Cardiac fibroblast (primary cell): ENCODE measurements at regions not wholly inside any gene's neighbourhood (a gene's known extent, or its start where the extent isn't known, plus 50 kb on each side); places are given as distances from the start of the nearest gene placed in this dataset.

Source experiments
- DNase-seq, 2 donors: peaks; one replicate each; pipeline versions ENCODE4 v3.0.0 to v3.0.0-alpha.2; 2010; ENCODE audit warnings: low read depth in 2 of 2
- H3K4me3 ChIP-seq, 2 donors: replicated peaks in 1 of 2; 1 replicate in 1 of 2; 2 replicates in 1 of 2; pipeline ENCODE4 v1.5.1; 2011; ENCODE audit warnings: low read depth in 2 of 2, low read length in 2 of 2, mild to moderate bottlenecking in 2 of 2, moderate library complexity in 1 of 2
- TF ChIP-seq, protein P1 (sequence below): IDR thresholded peaks from one replicate; pipeline ENCODE4 v1.5.1; 2011; ENCODE audit warnings: low read depth, mild to moderate bottlenecking, low read length, inconsistent platforms

DNA sequence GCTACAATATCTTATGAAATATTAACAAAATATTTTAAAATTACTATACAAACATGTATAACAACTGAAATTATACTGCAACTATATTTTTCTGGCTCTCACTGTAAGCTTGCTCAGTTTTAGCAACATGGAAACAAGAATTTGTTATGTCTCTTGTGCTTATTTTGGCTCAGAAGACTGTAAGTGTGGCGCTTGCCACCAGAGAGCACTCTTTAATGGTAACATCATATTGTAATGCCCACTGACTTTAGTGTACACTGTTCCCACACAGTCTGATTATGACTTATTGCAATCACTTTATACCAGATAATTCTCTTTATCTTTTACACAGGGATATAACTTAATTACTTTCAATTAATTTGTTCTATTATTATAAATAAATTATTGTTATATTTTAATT lies 1500.6 kb upstream of the TMEFF2 start:
- peak; percentile 79 to 87 for DNase-seq
- TF ChIP-seq, protein P1, sequence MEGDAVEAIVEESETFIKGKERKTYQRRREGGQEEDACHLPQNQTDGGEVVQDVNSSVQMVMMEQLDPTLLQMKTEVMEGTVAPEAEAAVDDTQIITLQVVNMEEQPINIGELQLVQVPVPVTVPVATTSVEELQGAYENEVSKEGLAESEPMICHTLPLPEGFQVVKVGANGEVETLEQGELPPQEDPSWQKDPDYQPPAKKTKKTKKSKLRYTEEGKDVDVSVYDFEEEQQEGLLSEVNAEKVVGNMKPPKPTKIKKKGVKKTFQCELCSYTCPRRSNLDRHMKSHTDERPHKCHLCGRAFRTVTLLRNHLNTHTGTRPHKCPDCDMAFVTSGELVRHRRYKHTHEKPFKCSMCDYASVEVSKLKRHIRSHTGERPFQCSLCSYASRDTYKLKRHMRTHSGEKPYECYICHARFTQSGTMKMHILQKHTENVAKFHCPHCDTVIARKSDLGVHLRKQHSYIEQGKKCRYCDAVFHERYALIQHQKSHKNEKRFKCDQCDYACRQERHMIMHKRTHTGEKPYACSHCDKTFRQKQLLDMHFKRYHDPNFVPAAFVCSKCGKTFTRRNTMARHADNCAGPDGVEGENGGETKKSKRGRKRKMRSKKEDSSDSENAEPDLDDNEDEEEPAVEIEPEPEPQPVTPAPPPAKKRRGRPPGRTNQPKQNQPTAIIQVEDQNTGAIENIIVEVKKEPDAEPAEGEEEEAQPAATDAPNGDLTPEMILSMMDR = peak; percentile 66
- no peak overlapping the region for H3K4me3 ChIP-seq

DNA sequence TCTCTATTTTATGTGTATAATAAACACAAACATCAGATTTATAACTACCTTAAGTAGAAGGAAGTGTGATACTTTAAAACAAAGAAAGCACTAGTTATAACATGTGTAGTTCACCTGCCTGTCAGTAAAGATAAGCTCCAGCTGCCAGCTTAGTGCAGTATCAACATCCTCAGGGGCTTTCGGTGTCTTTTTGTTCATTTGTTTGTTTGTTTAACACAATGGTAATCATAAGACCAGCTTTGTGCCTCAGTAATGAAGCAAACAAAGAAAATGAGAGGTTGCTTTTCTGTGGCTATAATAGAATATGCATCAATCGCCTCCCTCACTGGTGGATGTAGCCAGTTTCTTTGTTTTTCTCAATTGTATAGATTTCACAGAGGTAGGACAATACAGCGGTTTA lies 1499.0 kb upstream of the TMEFF2 start:
- DNase-seq = no peak
- H3K4me3 ChIP-seq = no peak overlapping the region
- TF ChIP-seq, protein P1 = no peak

- TF ChIP-seq, protein P1 = no peak
- DNase-seq = no peak
- H3K4me3 ChIP-seq = no peak overlapping the region
Measured at GRCh38 chr2:193690572-193690971, 1495.8 kb upstream of the TMEFF2 start.

DNA sequence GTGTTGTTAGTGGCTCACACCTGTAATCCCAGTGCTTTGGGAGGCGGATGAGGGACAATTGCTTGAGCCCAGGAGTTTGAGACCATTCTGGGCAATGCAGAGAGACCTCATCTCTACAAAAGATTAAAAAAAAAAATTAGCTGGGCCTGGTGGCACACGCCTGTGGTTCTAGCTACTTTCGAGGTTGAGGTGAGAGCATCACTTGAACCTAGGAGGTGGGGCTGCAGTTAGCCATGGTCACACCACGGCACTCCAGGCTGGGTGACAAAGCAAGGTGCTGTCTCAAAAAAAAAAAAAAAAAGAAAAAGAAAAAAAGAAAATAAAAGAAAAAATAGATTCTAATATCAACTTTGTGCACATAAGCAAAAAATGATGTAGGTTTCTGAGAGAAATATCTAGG lies 1492.5 kb upstream of the TMEFF2 start:
- no peak overlapping the region for H3K4me3 ChIP-seq
- no peak for DNase-seq
- TF ChIP-seq, protein P1 = no peak

- no peak overlapping the region for H3K4me3 ChIP-seq
- TF ChIP-seq, protein P1 = no peak
- DNase-seq = peak in 1 of 2 donors; percentile 49
Measured at GRCh38 chr2:193679847-193680246, 1485.1 kb upstream of the TMEFF2 start.

- TF ChIP-seq, protein P1 = no peak
- DNase-seq = no peak
- H3K4me3 ChIP-seq = no peak overlapping the region
Measured at GRCh38 chr2:193670478-193670877, 1475.7 kb upstream of the TMEFF2 start.
